Uterus (tissue), 2 donors: ENCODE measurements at regions not wholly inside any gene's neighbourhood (a gene's known extent, or its start where the extent isn't known, plus 50 kb on each side); places are given as distances from the start of the nearest gene placed in this dataset.

ENCODE experiments used
- POLR2A ChIP-seq, 2 donors: fragments of 450-650 bp; IDR thresholded peaks; one replicate each; pipeline ENCODE4 v1.6.1; 2016; ENCODE audit warnings: antibody characterized with exemption in 2 of 2, mild to moderate bottlenecking in 1 of 2, moderate library complexity in 1 of 2
- TF ChIP-seq, protein P1 (sequence below), 4 experiments: fragments of 200-600 bp in 2 of 4; fragments of 450-650 bp in 2 of 4; sonication (generic) in 2 of 4; IDR thresholded peaks; one replicate each; pipeline ENCODE4 v1.5.1; 2016 to 2019; ENCODE audit warnings: antibody characterized with exemption in 4 of 4, mild to moderate bottlenecking in 2 of 4, moderate library complexity in 1 of 4

DNA sequence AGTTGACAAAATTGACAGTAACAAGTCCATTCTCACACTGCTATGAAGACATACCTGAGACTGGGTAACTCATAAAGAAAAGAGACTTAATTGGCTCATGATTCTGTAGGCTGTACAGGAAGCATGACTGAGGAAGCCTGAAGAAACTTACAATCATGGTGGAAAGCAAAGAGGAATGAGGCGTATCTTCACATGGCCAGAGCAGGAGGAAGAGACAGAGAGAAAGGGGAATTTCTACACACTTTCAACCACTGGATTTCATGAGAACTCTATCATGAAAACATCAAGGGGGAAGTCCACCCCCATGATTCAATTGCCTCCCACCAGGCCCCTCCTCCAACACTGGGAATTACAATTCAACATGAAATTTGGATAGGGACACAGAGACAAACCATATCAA is 758.4 kb upstream of the SLITRK1 start:
- TF ChIP-seq, protein P1, sequence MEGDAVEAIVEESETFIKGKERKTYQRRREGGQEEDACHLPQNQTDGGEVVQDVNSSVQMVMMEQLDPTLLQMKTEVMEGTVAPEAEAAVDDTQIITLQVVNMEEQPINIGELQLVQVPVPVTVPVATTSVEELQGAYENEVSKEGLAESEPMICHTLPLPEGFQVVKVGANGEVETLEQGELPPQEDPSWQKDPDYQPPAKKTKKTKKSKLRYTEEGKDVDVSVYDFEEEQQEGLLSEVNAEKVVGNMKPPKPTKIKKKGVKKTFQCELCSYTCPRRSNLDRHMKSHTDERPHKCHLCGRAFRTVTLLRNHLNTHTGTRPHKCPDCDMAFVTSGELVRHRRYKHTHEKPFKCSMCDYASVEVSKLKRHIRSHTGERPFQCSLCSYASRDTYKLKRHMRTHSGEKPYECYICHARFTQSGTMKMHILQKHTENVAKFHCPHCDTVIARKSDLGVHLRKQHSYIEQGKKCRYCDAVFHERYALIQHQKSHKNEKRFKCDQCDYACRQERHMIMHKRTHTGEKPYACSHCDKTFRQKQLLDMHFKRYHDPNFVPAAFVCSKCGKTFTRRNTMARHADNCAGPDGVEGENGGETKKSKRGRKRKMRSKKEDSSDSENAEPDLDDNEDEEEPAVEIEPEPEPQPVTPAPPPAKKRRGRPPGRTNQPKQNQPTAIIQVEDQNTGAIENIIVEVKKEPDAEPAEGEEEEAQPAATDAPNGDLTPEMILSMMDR (IDR thresholded peaks at IDR 0.05): no peak
- no peak for TF ChIP-seq POLR2A (IDR thresholded peaks at IDR 0.05)
